HCT116 (cell line): ENCODE measurements at regions not wholly inside any gene's neighbourhood (a gene's known extent, or its start where the extent isn't known, plus 50 kb on each side); places are given as distances from the start of the nearest gene placed in this dataset.

Source experiments
- ATAC-seq: fragments of 200-7000 bp; cut with Tn5 transposase; 2 replicates; pipeline ENCODE4 v1.9.1; 2020; ENCODE audit warnings: mild to moderate bottlenecking, moderate library complexity
- BruUV-seq: library from RNA; stranded (reverse); fragments of 400-500 nt; replicated peaks from 2 replicates; lab custom pipeline; 2021; lab: Mats Ljungman, UMichigan
- CTCF ChIA-PET: fragments of 300-600 bp; sonication (Branson Sonifier 250); formaldehyde crosslinking; loops from one replicate; lab custom pipeline; 2021; ENCODE audit warnings: antibody characterized with exemption; lab: Charles Lee
- POLR2A ChIA-PET: fragments of 300-600, 350-600 bp; sonication (Branson Sonifier 250); formaldehyde crosslinking; loops from one replicate; lab custom pipeline; 2021; ENCODE audit warnings: antibody characterized with exemption; lab: Charles Lee
- RAD21 ChIA-PET, 2 experiments: fragments of 300-600 bp; sonication (Branson Sonifier 250); formaldehyde crosslinking; loops; one replicate each; lab custom pipeline; 2023; ENCODE audit warnings: low total read pairs in 2 of 2; ENCODE audit not compliant: uncharacterized antibody in 2 of 2, unreplicated experiment in 2 of 2, low non-redundant PET in 1 of 2; lab: Charles Lee
- DNase-seq: peaks from one replicate; pipeline ENCODE4 v3.0.0-alpha.2; 2010; ENCODE audit warnings: low read depth, low spot score
- H2AFZ ChIP-seq: fragments of 200-600 bp; shearing (Covaris generic), sonication (generic); 2 replicates; pipeline ENCODE4 v1.6.1; 2017; ENCODE audit warnings: low read depth, mixed run types, mixed read lengths, antibody characterized with exemption, low read length; ENCODE audit not compliant: poor library complexity, severe bottlenecking
- H3K27ac ChIP-seq: 2 replicates; pipeline ENCODE4 v1.5.1; 2012; ENCODE audit warnings: low read depth, low read length
- H3K27me3 ChIP-seq: fragments of 200-600 bp; sonication (generic); 2 replicates; pipeline ENCODE4 v1.6.1; 2016; ENCODE audit warnings: mixed run types, low read length, mixed read lengths; ENCODE audit not compliant: insufficient read depth
- H3K36me3 ChIP-seq, 2 experiments: fragments of 200-500 bp in 1 of 2; fragments of 200-600 bp in 1 of 2; sonication (Bioruptor generic) in 1 of 2; sonication (generic) in 1 of 2; 2 replicates each; pipeline versions ENCODE4 v1.5.1 to v1.6.1; 2014 to 2016; ENCODE audit warnings: low read length in 2 of 2, inconsistent platforms in 1 of 2, mixed read lengths in 1 of 2, mixed run types in 1 of 2; ENCODE audit not compliant: insufficient read depth in 2 of 2, control insufficient read depth in 1 of 2
- H3K4me1 ChIP-seq, 2 experiments: fragments of 200-600 bp in 1 of 2; sonication (generic) in 1 of 2; 2 replicates each; pipeline versions ENCODE4 v1.5.1 to v1.6.1; 2012 to 2017; ENCODE audit warnings: low read length in 2 of 2, inconsistent platforms in 1 of 2, mild to moderate bottlenecking in 1 of 2, mixed read lengths in 1 of 2, mixed run types in 1 of 2, moderate library complexity in 1 of 2; ENCODE audit not compliant: insufficient read depth in 2 of 2, control insufficient read depth in 1 of 2
- H3K4me2 ChIP-seq: fragments of 200-600 bp; sonication (generic); 2 replicates; pipeline ENCODE4 v1.6.1; 2017; ENCODE audit warnings: mixed run types, low read length, mixed read lengths
- H3K4me3 ChIP-seq, 2 experiments: fragments of 200-600 bp in 1 of 2; sonication (generic) in 1 of 2; replicated peaks in 1 of 2; 2 replicates each; pipeline ENCODE4 v1.5.1; 2011 to 2016; ENCODE audit warnings: low read length in 2 of 2, control low read depth in 1 of 2, low read depth in 1 of 2, mild to moderate bottlenecking in 1 of 2, mixed read lengths in 1 of 2, mixed run types in 1 of 2
- H3K79me2 ChIP-seq: fragments of 200-600 bp; sonication (generic); 2 replicates; pipeline ENCODE4 v1.6.1; 2017; ENCODE audit warnings: mild to moderate bottlenecking, mixed run types, low read length, moderate library complexity, mixed read lengths; ENCODE audit not compliant: insufficient read depth
- H3K9ac ChIP-seq: fragments of 200-600 bp; sonication (generic); 2 replicates; pipeline ENCODE4 v1.6.1; 2016; ENCODE audit warnings: low read length, mixed read lengths
- H3K9me2 ChIP-seq: fragments of 200-600 bp; sonication (generic), shearing (Covaris generic); 2 replicates; pipeline ENCODE4 v1.6.1; 2017; ENCODE audit warnings: mixed run types, mild to moderate bottlenecking, moderate library complexity; ENCODE audit not compliant: insufficient read depth
- H3K9me3 ChIP-seq, 2 experiments: fragments of 200-500 bp in 1 of 2; fragments of 200-600 bp in 1 of 2; sonication (Bioruptor generic) in 1 of 2; sonication (generic) in 1 of 2; 2 replicates each; pipeline ENCODE4 v1.6.1; 2014 to 2017; ENCODE audit warnings: low read length in 2 of 2, mixed read lengths in 2 of 2, inconsistent platforms in 1 of 2, low read depth in 1 of 2, mild to moderate bottlenecking in 1 of 2, mixed run types in 1 of 2, moderate library complexity in 1 of 2; ENCODE audit not compliant: control insufficient read depth in 1 of 2, insufficient read depth in 1 of 2
- H4K20me1 ChIP-seq: fragments of 200-600 bp; sonication (generic), shearing (Covaris generic); 2 replicates; pipeline ENCODE4 v1.6.1; 2017; ENCODE audit warnings: mixed run types, mild to moderate bottlenecking, moderate library complexity; ENCODE audit not compliant: insufficient read depth
- CEBPB ChIP-seq: IDR thresholded peaks from 2 replicates; pipeline ENCODE4 v1.6.1; 2012; ENCODE audit warnings: low read depth
- EZH2 ChIP-seq: fragments of 200-600 bp; sonication (generic); IDR thresholded peaks from 2 replicates; pipeline ENCODE4 v1.6.1; 2017; ENCODE audit warnings: antibody characterized with exemption, mixed run types
- EZH2phosphoT487 ChIP-seq: fragments of 200-600 bp; IDR thresholded peaks from 2 replicates; pipeline ENCODE4 v1.6.1; 2018; ENCODE audit warnings: antibody characterized with exemption, borderline replicate concordance
- JUND ChIP-seq: IDR thresholded peaks from 2 replicates; pipeline ENCODE4 v1.6.1; 2012
- MAX ChIP-seq: IDR thresholded peaks from 2 replicates; pipeline ENCODE4 v1.6.1; 2012
- REST ChIP-seq: IDR thresholded peaks from 2 replicates; pipeline ENCODE4 v1.6.1; 2012; ENCODE audit warnings: low read depth
- SP1 ChIP-seq: IDR thresholded peaks from 2 replicates; pipeline ENCODE4 v1.6.1; 2012; ENCODE audit warnings: low read depth
- SRF ChIP-seq: IDR thresholded peaks from 2 replicates; pipeline ENCODE4 v1.6.1; 2012; ENCODE audit warnings: low read depth
- TCF7L2 ChIP-seq: IDR thresholded peaks from 2 replicates; pipeline ENCODE4 v1.7.0; 2011; ENCODE audit warnings: borderline replicate concordance, inconsistent platforms; ENCODE audit not compliant: insufficient read depth, insufficient read length; ENCODE audit errors: extremely low read depth
- ZBTB33 ChIP-seq: IDR thresholded peaks from 2 replicates; pipeline ENCODE4 v1.6.1; 2011; ENCODE audit warnings: mild to moderate bottlenecking, low read length, moderate library complexity; ENCODE audit not compliant: insufficient replicate concordance; ENCODE audit errors: extremely low read depth
- intact Hi-C: fragments of 100-400 bp; cut with micrococcal nuclease; formaldehyde crosslinking; loops from 2 replicates; pipeline ENCODE4 v1.10.0; 2022
- TF ChIP-seq, protein P1 (sequence below): IDR thresholded peaks from 2 replicates; pipeline ENCODE4 v1.6.1; 2012
- TF ChIP-seq, protein P2 (sequence below), 3 experiments: fragments of 200-600 bp in 1 of 3; sonication (generic) in 1 of 3; IDR thresholded peaks in 2 of 3; conservative IDR thresholded peaks in 1 of 3; 2 replicates each; pipeline ENCODE4 v1.5.1; 2012 to 2017; ENCODE audit warnings: low read depth in 2 of 3, low read length in 2 of 3, antibody characterized with exemption in 1 of 3, borderline replicate concordance in 1 of 3, control low read depth in 1 of 3, mild to moderate bottlenecking in 1 of 3, mixed read lengths in 1 of 3, mixed run types in 1 of 3, moderate library complexity in 1 of 3; ENCODE audit not compliant: insufficient read depth in 1 of 3

DNA sequence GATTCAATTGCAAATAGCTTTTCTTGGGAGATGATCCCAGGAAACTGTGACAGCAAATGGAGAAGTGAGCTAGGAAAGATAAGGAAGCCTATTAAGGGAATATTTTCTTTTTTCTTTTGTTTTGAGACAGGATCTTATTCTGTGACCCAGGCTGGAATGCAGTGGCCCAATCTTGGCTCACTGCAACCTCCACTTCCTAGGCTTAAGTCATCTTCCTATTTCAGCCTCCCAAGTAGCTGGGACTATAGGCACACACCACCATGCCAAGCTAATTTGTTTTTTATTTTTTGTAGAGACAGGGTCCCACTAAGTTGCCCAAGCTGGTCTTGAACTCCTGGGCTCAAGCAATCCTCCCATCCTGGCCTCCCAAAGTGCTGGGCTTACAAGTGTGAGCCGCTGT lies 433.7 kb downstream of the RPS6KC1 start:
- no TSS peak for BruUV-seq
- intact Hi-C loops = no loop called here
- H3K27me3 ChIP-seq = peaks cover 9% of the 10 kb centered on the region
- ChIA-PET RAD21 (no interaction called here), CTCF (no interaction called here), POLR2A (no interaction called here)
- H3K9me2 ChIP-seq = no peaks in the 10 kb centered on the region
- no peak overlapping the region for H3K4me3 ChIP-seq
- H2AFZ ChIP-seq = no peak overlapping the region
- no peaks in the 10 kb centered on the region for H3K4me1 ChIP-seq
- no peaks in the 10 kb centered on the region for H4K20me1 ChIP-seq
- ATAC-seq (no peak), DNase-seq (no peak)
- no peaks in the 10 kb centered on the region for H3K9me3 ChIP-seq
- no peak overlapping the region for H3K27ac ChIP-seq
- no peak overlapping the region for H3K4me2 ChIP-seq
- no peak for TF ChIP-seq CEBPB
- no peak for TF ChIP-seq EZH2phosphoT487
- TF ChIP-seq JUND = no peak
- TF ChIP-seq TCF7L2 = no peak
- no peaks in the 10 kb centered on the region for H3K36me3 ChIP-seq
- H3K79me2 ChIP-seq = no peaks in the 10 kb centered on the region
- no peak overlapping the region for H3K9ac ChIP-seq

GRCh38 chr1:213486488-213486887 lies 435.4 kb downstream of the RPS6KC1 start:
- CTCF ChIA-PET = no interaction called here
- Histone ChIP-seq H3K4me1 (no peaks in the 10 kb centered on the region), H4K20me1 (no peaks in the 10 kb centered on the region), H3K9ac (no peak overlapping the region), H3K27me3 (peaks cover 6% of the 10 kb centered on the region), H3K79me2 (no peaks in the 10 kb centered on the region), H3K4me3 (no peak overlapping the region), H3K27ac (no peak overlapping the region), H2AFZ (no peak overlapping the region), H3K36me3 (no peaks in the 10 kb centered on the region), H3K9me2 (no peaks in the 10 kb centered on the region), H3K4me2 (no peak overlapping the region), H3K9me3 (no peaks in the 10 kb centered on the region)
- intact Hi-C loops = no loop called here
- POLR2A ChIA-PET = no interaction called here
- BruUV-seq = no TSS peak
- no peak for ATAC-seq
- DNase-seq = no peak
- RAD21 ChIA-PET = no interaction called here
- TF ChIP-seq MAX (no peak), SP1 (no peak), ZBTB33 (no peak), EZH2 (no peak), TCF7L2 (no peak), CEBPB (no peak), SRF (no peak), JUND (no peak), REST (no peak)
- TF ChIP-seq, protein P1, sequence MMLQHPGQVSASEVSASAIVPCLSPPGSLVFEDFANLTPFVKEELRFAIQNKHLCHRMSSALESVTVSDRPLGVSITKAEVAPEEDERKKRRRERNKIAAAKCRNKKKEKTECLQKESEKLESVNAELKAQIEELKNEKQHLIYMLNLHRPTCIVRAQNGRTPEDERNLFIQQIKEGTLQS = no peak
- TF ChIP-seq, protein P2, sequence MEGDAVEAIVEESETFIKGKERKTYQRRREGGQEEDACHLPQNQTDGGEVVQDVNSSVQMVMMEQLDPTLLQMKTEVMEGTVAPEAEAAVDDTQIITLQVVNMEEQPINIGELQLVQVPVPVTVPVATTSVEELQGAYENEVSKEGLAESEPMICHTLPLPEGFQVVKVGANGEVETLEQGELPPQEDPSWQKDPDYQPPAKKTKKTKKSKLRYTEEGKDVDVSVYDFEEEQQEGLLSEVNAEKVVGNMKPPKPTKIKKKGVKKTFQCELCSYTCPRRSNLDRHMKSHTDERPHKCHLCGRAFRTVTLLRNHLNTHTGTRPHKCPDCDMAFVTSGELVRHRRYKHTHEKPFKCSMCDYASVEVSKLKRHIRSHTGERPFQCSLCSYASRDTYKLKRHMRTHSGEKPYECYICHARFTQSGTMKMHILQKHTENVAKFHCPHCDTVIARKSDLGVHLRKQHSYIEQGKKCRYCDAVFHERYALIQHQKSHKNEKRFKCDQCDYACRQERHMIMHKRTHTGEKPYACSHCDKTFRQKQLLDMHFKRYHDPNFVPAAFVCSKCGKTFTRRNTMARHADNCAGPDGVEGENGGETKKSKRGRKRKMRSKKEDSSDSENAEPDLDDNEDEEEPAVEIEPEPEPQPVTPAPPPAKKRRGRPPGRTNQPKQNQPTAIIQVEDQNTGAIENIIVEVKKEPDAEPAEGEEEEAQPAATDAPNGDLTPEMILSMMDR (IDR thresholded peaks at IDR 0.05 in 2 of 3, conservative IDR thresholded peaks at IDR 0.05 in 1 of 3; ENCODE audit: borderline replicate concordance in 1 of 3, insufficient read depth in 1 of 3, low read depth in 2 of 3, low read length in 2 of 3) = no peak
